ENCODE measurements at regions not wholly inside any gene's neighbourhood (a gene's known extent, or its start where the extent isn't known, plus 50 kb on each side); places are given as distances from the start of the nearest gene placed in this dataset.

DNA sequence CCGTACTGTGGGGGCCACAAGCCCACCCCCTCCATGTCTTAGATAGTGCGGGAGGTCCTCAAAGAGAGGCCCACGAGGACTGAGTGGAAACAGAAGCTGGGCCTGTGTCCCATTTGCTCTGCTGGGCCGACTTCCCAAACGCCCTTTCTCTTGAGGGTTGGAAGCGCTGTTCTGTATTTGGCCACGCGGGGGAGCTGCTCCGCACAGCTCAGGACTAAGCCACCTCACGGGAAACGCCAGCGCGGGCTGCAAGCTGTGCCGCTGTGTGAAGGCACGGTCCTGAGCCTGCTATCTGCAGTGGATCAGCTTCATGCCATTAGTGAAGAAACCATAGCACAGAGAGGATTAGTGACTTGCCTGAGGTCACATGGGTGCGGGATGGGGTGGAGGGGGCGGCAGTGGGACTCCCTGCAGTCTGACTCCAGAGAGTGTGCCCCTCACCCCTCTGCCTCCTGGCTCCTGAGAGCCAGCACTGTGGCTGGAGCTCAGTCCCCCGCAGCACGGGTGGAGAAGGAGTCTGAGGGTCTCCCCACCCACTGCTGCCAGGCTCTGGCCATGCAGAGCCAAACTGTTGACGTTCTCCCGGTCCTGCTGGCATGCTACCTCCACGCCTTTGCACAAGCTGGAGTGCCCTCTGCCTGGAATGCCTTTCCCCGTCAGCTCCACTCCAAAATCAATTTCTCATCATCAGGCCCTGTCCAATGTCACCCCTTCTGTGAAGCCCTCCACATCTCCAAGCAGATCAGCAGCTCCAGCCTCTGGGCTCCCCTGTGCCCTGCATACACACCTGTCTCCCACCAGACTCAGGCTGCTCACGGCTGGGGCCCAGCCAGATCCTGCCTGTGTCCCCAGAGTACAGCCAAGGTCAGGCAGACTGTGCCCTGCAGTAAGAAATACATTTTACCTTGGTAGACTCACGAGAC lies 51.5 kb upstream of the LRRC32 start:
- DNase-seq, result peak; percentile 58

GRCh38 chr11:76723142-76723541 lies 52.6 kb upstream of the LRRC32 start:
- DNase-seq, result no peak

- DNase-seq, result no peak
Measured at GRCh38 chr11:76723548-76723947, 53.0 kb upstream of the LRRC32 start.

- no peak for DNase-seq
Measured at GRCh38 chr11:76724171-76724768, 53.7 kb upstream of the LRRC32 start.

DNA sequence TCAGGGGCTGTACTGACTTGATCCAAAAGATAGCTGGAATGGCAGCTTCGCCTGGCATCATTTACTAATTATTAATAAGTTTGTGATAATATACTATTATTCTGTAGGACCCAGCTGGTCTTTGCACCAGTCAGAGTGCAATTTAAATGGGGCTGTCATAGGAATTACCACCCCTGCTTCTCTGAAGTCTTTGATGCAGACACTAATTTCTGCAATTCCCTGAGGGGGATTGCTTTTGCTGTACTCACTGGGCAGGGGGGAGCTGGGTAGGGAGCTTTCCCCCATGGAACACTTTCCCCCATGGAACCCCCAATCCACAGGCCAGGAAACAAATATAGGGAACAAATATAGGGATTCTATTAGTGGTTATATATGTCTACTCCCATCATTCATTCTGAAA lies 54.9 kb upstream of the TSKU start:
- DNase-seq, result no peak

DNA sequence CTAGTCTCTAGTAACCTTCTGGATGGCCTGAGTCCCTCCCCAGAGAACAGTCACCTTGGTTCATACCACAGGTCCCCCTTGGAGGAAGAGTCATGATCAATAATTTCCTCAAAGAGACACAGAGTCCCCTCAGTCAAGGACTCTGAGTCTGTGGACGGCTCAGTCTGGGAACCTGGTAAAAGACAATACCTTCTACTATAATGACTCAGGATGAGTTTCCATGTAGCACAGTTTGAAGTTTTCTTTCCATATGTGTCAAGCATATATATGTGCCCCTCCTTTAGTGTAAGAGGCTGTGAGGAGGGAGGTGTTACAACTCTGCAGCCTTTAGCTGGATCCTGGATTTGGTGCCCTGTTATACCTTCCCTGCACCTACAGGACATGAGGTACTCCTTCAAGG lies 54.4 kb upstream of the TSKU start:
- DNase-seq, result no peak

DNA sequence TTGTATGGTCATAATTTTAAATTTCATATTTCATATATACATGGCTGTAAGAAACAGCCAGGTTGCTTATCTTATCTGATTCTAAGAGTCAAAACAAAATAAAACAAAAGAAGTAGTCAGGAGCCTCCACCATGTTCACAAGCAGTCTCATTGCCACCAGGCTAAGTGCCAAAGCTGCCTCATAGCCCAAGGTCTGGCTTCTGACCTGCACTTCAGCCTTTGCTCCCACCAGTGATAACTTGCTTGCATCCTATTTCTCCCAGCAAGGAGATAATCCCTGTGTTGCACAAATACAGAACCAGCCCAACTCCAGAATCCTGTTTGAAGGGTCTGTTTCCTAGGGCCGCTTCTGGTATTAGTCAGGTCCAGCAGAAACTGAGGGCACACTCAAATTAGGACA lies 53.9 kb upstream of the TSKU start:
- DNase-seq, result no peak

DNA sequence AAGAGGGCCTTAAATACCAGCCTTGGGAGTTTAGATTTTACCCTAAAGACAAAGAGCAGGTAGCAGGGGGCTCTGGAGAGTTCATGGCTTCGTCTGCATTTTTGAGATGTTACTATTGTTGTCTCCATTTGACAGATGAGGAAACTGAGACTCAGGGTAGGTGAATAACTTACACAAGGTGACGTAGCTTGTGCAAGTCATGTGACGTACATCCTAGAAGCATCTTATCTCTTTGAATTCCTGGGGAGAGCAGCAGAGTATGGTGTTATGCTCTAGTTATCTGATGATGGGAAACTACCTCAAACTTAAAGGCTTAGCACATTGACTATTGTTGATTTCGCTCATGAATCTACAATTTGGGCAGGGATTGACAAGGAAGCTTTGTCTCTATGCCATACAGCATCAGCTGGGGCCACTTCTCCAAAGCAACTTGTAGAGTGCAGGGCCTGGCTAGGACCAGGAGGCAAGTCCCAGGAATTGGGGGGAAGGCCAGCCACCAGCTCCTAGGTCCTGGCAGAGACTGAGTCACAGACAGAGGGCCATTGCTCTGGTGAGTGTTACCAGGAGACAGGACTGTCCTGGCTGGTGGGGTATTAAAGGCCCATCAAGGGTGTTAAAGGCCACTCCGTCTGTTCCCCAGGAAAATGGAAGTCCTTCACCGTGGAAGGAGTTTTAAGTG lies 52.1 kb upstream of the TSKU start:
- no peak for DNase-seq

DNA sequence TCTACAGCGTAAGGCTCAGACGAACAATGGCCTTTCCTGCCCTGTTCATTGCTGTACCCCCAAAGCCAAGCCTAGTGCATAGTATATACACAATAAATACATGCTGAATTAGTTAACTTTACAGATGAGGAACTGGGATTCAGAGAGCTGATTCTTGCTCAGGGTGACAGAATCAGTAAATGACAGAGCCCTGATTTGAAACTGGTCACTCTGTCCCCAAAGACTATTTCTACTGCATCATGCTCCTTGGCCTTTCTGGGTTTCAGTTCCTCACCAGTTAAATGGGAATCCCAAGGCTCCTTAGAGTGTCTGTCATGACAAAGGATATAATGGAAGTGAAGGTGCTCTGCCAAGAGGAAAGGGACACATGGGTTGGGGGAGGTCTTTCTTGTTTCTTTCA lies 50.5 kb upstream of the TSKU start:
- no peak for DNase-seq
